ENCODE measurements at regions not wholly inside any gene's neighbourhood (a gene's known extent, or its start where the extent isn't known, plus 50 kb on each side); places are given as distances from the start of the nearest gene placed in this dataset.

GRCh38 chr1:13878021-13878420, 178.0 kb downstream of the PRDM2 start:
- DNase-seq, result no peak

- DNase-seq, result no peak
Observed at GRCh38 chr1:13878451-13878850, 178.5 kb downstream of the PRDM2 start.

GRCh38 chr1:13881385-13882088, 181.5 kb downstream of the PRDM2 start:
- DNase-seq, result no peak

GRCh38 chr1:13888351-13888986, 188.5 kb downstream of the PRDM2 start:
- DNase-seq, result no peak

GRCh38 chr1:13889495-13889894, 189.5 kb downstream of the PRDM2 start:
- DNase-seq, result no peak

- no peak for DNase-seq
Observed at GRCh38 chr1:13890766-13891165, 190.8 kb downstream of the PRDM2 start.

- peak in 1 of 2 experiments; percentile 3 for DNase-seq
Observed at GRCh38 chr1:13892198-13892597, 192.2 kb downstream of the PRDM2 start.

- peak in 1 of 2 experiments; percentile 10 for DNase-seq
Observed at GRCh38 chr1:13892671-13893325, 192.8 kb downstream of the PRDM2 start.

- no peak for DNase-seq
Observed at GRCh38 chr1:13893409-13893821, 193.4 kb downstream of the PRDM2 start.

DNA sequence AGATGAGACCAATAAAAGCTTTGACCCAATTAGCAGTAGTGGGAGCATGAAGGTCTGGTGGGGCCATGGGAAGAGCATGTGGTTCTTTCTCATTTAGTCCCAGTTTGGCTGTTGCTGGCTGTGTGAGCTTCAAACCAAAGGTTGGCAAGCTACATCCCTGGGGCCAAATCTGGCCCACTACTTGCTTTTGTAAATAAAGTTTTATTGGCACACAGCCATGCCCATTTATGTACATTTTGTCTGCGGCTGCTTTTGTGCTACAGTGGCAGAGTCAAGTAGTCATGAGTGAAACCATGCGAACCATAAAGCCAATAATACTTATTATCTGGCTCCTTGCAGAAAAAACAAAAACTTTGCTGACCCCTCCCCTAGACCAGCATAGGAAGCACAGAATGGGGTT, 196.9 kb downstream of the PRDM2 start:
- no peak for DNase-seq

GRCh38 chr1:13898406-13898805, 198.4 kb downstream of the PRDM2 start:
- DNase-seq, result no peak

- no peak for DNase-seq
Observed at GRCh38 chr1:13899856-13900255, 199.9 kb downstream of the PRDM2 start.

DNA sequence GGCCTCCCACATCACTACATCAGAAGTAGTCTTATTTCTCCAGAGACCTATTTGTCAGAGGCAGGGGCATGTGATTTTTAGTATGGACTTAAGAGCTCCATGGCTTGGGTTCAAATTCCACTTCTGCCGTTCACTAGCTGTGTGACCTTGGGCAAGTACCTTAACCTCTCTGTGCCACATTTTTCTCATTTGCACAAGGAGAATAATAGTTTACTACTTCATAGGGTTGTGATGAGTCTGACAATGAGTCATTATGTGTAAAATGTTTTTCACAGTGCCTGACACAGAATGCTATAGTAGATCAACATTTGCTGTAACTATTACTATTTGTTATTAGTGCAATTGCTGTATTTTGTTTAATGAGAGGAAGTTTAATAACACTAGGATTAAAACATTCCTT, 200.6 kb downstream of the PRDM2 start:
- no peak for DNase-seq

DNA sequence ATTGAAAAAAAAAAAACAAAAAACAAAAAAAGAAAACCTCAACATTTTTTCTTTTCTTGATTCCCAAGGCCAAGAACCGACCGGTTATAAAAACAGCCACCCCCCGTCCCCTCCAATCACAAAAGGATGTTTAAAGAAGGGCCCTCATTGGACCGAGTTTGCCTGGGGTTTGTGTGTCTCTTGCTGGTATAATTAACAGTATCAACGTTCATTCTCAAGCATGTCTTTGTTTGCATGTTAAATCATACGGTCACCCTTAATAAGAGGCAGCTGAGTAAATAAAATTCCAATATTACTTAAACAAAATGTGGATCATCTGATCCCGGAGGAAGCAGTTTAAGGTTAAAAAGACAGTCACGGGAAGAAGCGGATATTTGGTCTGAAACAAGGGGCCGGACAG, 201.1 kb downstream of the PRDM2 start:
- no peak for DNase-seq

GRCh38 chr1:13901597-13901996, 201.6 kb downstream of the PRDM2 start:
- DNase-seq, result no peak

GRCh38 chr1:13908128-13908527, 208.1 kb downstream of the PRDM2 start:
- no peak for DNase-seq

DNA sequence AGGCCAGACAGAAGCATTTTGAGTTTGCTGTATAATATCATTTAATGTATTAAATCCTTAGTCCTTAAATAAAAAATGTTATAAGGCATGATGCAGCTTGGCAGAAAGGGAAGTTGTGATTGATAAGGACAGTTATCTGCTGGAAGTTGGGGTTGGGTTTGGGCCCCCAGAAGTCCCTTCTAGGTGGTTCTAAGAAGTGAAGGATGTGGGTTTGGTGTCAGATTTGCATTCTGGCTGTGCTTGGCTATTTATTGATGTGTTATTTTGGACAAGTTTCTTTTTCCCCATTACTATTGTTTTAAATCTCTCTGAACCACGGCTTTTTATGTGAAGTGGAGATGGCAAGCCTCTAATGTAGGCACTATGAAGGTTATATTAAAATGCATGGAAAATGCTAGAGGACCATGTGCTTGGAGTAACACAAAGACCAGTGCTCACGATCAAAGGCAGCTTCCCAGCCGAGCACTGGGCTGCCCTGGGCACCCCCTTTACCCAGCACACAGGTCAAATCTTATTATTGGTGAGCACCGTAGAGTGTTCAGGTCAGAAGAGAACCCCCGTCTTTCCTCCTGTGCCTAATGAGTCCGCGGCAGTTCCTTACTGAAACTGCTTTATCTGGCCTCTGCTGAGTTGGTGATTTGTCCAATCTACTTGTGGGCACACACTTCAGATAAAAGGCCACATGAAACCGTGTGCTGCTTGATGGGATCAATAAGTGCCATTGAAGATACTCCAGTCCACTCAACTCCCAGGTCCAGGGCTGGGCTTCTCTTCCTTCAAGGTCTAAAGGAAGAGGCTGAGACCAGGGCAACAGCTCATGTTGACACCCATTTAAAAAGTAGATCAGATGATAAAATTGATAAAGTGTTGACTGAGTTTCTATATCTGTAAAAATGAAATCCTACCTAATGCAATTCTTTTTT, 212.0 kb downstream of the PRDM2 start:
- no peak for DNase-seq

DNA sequence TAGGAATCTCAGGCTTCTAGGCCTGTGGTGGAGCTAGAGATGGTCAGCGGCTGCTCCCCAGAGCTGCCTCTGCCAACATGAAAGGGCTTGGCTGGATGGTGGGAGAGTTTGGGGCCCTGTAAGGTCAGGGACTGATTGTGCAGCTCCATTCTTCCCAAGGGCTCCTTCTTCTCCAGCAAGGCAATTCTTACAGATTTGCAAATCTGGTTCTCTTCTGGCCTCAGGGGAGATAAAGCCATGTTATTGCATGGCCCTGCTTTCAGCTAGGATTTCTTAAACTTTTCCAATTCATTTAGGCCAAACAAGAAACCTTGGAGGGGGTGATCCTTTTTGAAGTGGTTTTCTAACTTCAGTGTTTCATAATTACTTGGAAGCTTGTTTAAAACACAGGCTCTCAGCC, 213.4 kb downstream of the PRDM2 start:
- no peak for DNase-seq

DNA sequence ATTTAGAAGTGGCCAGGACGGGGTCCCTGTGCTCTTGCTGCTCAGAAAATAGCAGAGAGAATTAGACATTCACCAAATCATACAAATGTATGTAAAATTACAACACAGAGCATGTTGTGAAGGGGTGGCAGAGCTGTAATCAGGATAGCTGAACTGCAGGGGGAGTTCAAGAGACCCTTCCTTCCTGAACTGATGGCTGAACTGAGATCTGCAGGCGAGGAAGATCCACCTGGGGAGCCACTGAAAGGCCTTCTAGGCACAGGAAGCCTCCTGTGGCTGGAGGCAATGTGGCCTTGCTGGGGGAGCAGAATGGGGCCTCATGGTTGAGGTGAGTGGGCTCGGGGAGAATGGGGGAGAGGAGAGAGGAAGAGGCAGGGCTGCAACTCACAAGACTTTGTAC, 216.5 kb downstream of the PRDM2 start:
- no peak for DNase-seq

- no peak for DNase-seq
Observed at GRCh38 chr1:13917607-13918006, 217.6 kb downstream of the PRDM2 start.

- no peak for DNase-seq
Observed at GRCh38 chr1:13918862-13919261, 218.9 kb downstream of the PRDM2 start.

DNA sequence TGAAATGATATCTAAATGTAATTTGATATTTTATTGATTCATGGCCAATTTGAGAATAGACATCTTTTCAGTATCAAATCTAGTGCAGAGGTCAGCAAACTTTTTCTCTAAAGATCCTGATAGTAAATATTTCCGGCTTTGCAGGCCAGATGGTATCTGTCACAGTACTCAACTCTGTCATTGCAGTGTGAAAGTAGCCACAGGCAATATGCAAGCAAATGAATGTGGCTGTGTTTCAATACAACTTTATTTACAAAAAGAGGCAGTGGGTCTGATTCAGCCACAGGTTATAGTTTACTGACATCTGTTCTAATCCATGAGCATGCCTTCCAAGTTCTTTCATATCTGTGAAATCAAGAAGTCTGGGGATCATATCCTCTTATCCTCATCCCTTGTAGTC, 221.2 kb downstream of the PRDM2 start:
- DNase-seq, result no peak

DNA sequence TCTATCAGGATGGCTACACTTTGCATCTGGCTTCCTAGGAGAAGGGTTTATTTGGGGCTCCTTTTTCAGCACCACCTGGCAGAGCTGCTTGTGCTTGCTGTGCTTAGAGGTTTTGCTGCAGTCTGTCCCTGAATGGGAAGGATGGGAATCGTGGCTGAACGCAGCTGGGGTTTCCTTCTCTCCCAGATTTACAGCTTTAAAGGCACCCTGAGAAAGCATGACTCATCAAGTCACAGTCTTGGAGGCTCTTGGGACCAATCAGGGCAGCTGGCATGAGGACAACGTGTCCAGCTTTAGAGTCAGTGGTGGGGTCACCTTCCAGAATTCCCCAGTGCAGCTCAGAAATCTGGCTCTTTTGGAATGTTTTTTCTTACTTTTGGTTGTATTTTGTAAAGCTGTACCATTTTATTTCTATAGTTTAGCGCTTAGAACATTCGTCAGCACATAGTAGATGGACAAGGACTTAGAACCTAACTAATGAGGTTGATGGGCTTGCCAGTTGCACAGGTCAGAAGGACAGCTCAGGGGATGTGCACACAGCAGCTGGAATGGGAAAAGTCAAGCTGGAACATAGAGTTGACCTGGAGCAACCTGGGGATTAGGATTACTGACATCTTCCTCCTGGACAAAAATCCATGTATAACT, 222.6 kb downstream of the PRDM2 start:
- peak in 1 of 2 experiments; percentile 14 for DNase-seq

Measured in NCI-H524 (cell line).